NCI-H510A treated with DMSO at 0.1 percent for 48 hours (cell line): ENCODE measurements at regions not wholly inside any gene's neighbourhood (a gene's known extent, or its start where the extent isn't known, plus 50 kb on each side); places are given as distances from the start of the nearest gene placed in this dataset.
"Not testable (repeated sequence)": the region's sequence is repeated elsewhere in the genome, so short reads cannot be mapped to it uniquely, and the experiment has no call there.

Experiments
- DNase-seq: peaks from one replicate; lab custom pipeline; 2025; lab: John Stamatoyannopoulos, UW

DNA sequence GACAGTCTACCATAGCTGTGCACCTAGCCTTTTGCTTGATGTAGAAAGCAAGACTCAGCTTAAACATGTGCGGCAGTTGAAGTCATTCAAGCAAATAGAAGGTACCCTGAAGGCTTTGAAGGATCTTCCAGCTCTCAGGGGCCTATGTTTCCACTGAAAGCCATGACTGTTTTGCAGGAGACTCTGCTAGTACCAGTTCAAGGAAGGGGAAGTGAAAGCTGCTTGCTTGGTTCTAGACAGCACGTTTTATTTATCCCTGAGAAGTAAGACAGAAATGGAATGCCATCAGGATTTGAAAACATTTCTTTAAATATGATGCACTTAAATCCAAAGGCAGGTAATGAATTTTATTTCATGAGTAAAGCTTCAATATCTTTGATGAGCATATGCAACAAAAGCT is 311.4 kb downstream of the PDCD6IP start:
- no peak for DNase-seq

DNA sequence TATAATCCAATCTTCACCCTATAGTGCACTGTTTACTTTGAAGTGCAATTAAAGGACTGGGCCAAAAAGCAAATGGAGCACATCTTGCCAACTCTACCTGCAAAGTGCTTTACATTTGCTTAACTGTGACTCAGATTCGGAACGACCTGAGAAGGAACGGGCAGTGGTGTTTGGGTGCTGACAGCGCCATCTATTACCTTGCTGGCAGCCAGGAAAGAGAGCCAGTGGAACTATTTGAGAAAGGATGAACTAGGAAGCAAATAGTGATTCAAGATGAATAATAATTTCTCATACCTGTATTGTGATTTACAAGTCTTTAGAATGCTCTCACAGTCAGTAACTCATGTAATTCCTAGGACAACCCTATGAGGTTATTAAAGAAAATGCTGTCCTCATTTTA is 312.9 kb downstream of the PDCD6IP start:
- DNase-seq = no peak

DNA sequence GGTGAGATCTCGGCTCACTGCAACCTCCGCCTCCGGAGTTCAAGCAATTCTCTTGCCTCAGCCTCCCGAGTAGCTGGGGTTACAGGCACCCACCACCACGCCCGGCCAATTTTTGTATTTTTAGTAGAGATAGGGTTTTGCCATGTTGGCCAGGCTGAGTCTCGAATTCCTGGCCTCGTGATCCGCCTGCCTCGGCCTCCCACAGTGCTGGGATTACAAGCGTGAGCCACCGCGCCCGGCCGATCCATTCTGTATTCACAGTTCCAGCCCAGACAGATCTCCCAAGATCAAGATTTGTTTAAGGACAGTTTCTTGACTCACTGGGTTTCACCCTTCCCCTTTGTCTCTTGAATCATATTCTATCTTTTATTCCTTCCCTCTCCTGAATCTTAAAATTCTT is 313.8 kb downstream of the PDCD6IP start:
- not testable (repeated sequence) for DNase-seq

DNA sequence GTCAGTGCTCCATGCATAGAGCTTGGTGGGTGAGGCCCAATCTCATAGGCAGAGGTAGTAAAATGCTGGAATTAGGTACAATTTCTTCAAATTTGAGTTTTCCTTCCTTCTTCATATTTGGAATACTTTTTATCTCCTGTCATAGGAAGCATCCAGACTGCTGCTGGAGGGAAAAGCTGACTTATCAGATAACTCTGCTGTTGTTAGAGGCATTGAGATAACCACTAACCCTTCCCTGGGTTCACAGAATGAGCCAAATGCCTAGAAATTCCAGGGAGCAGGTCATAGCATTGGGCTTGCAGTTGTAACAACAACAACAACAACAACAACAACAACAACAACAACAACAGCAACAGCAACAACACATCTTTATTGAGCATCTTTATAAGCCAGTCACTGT is 332.7 kb downstream of the PDCD6IP start:
- DNase-seq = no peak

DNA sequence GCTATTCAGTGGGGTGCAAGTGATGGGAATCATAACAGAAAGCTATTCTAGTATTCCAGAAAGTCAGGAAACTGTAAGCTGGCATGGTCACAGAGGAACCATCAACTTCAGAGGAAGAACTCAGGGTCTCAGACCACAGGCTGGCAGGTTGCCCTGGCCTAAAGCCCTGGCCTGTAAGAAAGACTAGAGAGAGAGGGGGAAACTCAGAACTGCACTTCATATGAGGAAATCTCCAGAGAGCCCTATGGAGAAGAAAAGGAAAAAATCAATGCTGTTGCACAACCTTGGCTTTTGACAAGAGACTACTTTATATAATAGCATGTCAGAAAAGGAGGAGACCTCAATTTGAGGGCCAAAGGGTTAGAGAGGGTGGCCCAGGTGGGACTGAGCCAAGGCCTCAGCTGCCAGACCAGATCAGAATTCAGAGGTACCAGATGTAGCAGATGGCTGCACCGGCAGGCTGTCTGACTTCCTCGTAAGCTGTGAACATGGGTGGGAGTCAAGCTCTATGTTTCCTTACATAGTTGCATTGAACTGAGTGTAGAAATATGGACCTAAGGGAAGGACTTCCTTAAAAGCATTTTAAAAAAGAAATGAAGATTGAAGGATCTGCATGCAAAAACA is 333.8 kb downstream of the PDCD6IP start:
- no peak for DNase-seq

DNA sequence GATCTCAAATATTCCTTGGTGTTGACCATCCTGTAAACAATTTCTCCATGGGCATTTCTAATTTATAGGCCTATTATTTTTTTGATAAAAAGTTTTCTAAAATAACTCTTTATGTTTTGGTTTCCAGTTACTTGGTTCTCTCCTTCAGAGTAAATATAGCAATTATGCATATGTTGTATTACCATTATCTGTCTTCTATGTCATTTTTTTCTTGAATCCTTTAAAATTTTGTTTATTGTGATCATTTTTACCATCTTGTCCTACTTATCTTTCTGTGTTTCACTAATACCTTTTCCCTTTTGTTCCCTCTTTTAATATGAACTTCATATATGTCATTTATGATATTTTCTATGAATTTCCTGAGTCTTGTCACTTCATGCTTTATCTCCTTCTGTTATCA is 341.1 kb downstream of the PDCD6IP start:
- no peak for DNase-seq

DNA sequence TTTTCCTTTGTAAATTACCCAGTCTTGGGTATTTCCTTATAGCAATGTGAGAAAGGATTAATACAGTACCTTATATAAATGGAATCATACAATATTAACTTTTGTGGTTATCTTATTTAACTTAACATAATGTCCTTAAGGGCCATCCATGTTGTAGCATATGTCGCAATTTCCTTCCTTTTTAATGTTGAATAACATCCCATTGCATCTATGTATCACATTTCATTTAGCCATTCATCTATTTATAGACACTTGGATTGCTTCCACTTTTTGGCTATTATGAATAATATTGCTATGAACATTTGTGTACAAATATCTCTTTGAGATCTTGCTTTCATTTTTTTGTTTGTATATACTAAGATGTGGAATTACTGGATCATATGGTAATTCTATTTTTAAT is 342.2 kb downstream of the PDCD6IP start:
- no peak for DNase-seq

DNA sequence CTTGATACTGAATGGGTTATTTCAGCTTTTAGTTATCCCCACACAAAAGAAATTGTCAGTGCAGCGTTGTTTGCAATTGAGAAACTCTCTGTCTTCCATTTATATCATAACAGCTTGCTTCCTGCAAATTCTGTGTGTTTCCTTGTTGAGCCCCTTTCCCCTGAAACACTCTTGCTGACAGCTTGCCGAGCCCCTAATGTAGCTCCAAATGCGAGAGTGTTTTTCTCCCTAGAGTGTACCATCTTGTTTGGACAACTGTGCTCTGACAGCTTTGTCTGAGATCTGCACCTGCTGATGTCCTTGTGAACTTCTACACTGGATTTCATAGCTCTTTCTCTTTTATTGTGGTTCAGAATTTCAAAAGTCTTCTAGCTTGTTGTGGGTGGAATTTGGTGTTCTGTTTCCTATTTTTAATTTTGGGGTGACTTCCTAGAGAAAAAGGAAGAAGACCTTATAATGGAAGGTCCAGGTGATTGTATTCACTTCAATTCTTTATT is 343.5 kb downstream of the PDCD6IP start:
- peak; percentile 11 for DNase-seq

DNA sequence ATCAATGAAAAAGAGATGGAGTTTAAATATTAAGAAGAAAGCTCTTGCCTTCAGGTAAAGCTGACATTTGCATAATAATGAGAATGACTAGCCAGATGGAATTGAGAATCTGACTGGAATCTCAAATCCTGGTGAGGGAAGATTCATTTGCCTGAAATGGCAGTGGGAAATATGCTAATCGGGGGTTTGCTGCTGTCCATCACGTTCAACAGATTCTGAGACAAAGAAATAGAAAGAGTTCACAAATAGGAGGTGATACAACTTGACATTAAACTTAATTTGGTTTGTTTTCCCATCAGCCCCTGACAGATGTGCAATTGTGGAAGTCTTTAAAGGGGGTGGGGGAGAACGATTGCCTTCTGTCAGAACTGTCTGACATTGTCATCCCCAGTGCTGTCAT is 347.4 kb downstream of the PDCD6IP start:
- DNase-seq = no peak

DNA sequence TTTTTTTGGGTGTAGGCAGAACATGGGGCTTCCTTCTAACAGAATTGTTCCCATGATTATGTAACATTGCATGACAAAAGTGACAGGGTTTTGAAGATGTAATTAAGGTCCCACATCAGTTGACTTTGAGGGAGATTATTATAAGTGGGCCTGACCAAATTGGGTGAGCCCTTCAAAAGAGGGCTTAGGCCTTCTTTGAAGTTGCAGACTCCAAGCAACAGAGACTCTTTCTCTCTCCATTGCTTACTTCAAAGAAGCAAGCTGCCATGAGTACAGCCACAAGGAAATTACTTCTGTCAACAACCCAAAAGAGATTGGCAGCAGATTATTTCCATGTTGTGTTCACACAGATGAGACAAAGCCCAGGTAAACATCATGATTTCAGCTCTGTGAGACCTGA is 348.2 kb downstream of the PDCD6IP start:
- no peak for DNase-seq

DNA sequence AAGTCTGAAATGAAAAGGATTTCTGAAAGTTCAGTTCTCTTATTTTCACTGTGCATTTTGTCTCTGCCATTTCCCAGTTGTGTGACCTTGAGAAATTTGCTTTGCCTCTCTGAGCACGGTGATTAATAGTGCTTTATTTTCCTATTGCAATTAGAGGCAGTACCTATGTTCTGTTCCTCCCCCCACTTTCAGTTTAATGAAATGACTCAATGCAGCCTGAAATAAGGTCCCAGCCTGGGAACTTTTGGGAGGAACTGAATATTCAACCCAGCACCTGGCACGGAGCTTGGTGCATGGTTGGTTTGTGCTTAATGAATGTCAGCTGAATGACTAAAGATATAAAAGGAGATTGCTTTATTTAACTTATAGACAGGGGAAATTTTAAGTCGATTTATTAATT is 352.6 kb downstream of the PDCD6IP start:
- no peak for DNase-seq

DNA sequence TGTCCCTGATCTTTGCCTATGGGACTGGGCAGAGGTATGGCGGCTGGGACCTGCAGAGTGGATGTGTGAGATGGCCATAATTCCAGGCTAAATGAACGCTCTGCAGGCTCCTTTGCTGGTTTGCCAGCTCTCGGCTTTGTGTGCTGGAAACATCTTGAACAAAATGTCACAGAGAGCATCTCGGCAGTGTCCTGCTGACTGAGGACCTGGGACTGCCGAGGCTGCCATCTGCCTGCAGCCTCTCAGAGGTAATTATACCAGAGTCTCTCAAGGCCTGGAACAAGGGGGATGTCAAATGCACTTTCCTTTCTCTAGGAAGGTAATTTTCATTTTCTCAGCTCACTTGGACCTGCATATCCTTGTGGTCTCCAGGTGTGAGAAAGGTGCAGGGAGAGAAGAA is 354.2 kb downstream of the PDCD6IP start:
- no peak for DNase-seq

DNA sequence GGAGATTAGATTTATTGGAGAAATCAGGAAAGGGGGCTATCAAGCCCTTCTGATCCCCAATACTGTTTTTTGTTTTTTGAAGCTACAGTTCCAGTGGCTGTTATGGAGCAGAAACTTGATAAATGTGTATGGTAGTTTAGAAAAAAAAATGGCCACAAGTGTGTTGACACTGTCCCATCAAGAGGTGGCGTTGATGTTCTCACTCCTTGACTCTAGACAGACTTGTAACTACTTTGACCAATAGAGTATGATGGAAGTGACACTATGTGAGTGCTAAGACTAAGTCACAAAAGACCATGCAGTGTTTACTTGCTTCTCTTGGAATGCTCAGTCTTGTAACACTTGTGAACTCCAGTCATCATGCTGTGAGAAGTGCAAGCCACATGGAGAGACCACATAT is 356.7 kb downstream of the PDCD6IP start:
- DNase-seq = no peak

DNA sequence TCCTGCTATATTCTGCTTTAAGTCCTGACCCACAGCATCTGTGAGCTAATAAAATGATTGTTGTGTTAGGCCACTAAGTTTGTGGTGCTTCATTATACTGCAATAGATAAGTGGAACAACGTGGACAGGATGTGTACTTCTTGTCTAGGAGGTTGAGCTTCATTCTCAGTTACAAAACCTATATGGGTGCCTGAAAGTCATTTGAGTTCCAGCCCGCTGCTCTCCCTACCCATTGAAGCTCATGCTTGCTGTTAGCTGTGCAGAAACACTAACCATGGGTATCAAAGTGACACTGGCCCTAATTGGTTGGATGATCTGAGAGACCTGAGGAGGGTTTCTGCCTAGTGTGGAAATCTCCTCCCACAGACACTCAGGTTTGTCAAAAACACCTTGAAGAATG is 357.2 kb downstream of the PDCD6IP start:
- no peak for DNase-seq

DNA sequence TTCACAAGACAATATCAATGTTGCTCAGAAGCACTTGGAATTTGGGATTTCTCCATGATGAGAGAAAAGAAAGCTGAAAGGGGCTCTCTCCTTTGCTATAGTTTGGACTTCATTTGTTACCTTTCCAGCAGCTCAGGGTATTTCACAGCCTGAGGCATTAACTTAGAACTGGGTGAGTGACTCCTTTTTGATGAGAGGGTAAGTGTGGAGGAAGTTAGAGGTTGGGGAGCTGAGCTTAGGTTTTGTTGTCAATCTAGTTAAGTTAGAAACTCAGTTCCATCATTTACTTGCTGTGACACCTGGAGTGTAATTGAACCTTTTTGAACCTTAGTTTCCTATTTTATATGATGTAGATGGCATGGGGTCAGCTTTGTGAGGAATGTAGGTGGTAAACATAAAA is 359.1 kb downstream of the PDCD6IP start:
- no peak for DNase-seq

DNA sequence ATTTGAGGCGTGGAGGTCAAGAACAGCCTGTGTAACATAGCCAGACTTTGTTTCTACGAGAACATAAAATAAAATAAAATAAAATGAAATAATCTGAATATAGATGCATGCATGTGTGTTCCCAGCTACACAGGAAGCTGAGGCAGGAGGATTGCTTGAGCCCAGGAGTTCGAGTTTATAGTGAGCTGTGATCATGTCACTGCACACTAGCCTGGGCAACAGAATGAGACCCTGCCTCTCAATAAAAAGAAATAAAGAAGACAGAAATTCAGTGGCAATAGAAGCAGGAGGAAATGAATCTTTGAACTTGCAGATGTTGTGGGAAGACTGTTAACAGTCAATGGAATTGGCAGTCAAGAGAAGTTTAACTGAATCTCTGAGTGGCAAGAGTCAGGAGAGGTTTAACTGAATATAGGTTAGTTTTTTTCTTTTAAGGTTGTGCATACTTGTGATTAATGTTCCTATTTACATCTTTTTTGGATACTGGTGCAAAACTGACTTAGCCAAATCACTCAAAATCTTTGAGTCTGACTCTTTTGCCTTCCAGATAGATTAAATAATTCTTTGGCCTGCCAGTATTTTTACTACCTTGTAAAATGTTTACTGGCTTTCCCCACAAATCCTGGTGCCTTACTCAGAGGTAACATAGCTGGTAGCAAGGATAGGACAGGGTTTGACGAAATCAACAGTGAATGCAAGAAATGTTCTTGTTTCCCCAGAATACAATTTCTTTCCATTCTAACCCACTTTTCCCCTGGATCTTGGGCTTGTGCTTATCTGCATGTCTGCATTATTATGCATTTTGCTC is 361.4 kb downstream of the PDCD6IP start:
- no peak for DNase-seq

DNA sequence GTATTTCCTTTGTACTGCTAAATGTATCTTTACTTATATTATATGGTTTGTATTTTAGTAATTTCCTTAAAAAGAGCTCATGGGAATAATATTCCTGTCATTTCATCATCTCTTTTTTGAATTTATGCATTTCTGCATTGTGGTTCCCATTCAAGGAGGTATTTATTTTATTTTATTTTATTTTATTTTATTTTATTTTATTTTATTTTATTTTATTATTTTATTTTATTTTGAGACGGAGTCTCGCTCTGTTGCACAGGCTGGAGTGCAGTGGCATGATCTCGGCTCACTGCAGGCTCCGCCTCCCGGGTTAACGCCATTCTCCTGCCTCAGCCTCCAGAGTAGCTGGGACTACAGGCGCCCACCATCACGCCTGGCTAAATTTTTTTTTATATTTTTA is 371.2 kb downstream of the PDCD6IP start:
- DNase-seq = not testable (repeated sequence)

DNA sequence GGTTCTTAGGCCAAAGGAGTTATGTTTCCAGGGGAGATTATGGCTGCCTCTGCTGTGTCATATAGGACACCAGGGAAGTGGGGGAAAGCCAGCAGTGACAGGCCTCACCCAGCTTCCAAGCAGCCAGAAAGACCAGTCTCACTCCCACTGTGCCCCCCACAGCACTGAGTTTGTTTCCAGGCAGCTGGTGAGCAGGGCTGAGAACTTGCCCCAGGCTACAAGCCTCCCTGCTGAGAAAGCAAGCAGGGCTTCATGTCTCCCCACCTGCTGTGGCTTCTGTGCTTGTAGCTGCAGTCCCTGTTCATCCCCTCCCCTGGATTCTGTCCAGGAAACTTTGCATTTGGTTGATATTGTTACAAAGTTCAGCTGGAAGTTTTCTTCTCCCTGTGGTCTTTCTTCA is 376.3 kb downstream of the PDCD6IP start:
- peak; percentile 23 for DNase-seq

DNA sequence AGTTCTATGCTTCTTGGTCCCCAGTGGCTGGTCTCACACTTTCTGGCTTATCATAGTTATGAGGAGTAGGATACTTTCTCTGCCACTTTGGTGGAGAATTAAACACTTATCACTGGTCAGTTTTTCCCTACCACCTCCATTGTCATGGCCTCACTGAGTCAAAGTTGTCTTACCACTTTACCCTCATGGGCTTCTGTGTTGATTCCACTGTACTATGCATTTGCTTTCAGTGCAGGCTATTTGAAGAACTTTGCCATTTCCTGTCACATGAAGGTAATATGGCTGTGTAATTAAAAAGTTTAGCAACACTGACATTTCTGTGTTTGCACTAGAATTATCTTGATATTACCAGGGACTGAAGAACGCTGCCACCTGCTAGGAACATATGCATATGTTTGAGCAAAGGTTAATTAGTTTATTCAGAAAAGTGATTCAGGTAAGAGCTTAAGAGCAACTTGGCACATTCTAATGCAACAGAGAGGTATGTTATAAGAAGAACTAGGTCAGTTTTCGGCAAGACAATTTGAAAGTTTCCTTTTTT is 377.3 kb downstream of the PDCD6IP start:
- peak; percentile 67 for DNase-seq

DNA sequence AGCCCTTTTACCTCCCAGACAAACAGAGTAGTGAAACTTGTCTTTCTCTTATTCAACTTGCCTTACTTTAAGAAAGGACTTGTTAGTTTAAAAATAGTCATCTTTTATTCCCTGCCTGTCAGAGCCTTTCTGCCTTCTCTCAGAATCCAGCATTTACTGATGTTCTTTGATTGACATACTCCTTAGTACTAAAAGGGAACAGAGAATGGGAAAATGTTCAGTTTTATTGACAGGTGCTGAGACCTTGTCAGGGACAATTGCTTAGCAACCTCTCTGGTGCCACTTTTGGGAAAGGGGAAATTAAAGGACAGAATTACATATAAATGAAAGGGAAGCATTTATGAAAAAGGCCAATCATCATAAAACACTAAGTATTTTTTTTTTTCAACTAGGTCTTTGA is 378.3 kb downstream of the PDCD6IP start:
- no peak for DNase-seq

DNA sequence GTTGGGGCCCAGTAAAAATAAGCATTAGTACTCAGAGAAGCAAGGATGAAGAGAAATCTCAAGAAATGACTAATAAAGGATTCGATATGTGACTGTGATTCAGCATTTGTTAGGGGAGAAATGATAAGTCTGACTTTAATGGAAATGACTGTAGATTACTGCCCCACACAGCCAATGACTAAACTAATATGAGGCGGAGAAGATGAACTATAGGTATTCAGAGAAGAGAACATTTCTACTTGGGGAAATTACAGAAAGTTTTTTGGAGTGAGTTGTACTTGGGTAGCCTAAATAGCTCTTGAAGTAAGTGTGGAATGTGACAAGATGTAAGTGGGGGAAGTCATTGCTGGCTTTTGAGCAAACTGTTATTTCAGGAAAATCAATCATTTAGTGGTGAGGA is 380.0 kb downstream of the PDCD6IP start:
- no peak for DNase-seq

DNA sequence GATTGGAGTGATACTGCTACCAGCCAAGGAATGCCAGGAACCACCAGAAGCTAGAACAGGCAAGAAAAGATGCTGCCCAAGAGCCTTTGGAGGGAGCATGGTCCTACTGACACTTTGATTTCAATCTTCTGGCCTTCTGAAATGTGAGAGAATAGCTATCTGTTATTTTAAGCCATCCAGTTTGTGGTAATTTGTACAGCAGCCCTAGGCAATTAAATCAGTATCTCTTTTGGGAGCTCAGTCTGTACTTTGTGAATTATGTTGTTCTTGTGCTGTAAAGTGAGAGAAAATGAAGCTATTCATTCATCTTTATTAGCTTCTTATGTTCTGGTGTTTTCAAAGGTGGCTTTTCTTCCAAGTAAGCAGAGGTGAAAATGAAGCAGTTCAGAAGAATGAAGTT is 381.3 kb downstream of the PDCD6IP start:
- no peak for DNase-seq

DNA sequence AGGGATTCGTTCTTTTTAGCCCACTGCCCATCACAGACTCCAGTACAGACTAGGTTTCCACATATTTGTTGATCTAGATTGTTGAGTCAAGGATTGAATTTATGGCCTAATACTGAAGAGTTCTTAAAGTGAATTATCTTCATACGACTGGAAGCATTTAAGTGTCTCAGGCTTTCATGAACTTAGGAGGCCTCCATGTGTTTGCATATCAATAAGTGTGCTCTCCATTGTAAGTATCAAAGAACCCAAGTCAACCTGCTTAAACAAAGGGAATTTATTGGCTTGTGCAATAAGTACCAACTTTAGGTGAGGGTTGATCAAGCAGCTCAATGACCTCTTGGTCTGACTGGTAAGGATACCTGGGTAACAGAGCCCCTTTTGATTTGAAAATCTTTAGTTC is 382.1 kb downstream of the PDCD6IP start:
- DNase-seq = peak; percentile 60
